Esophagus squamous epithelium (tissue), 4 donors: ENCODE measurements at regions not wholly inside any gene's neighbourhood (a gene's known extent, or its start where the extent isn't known, plus 50 kb on each side); places are given as distances from the start of the nearest gene placed in this dataset.

Source experiments
- CTCF ChIP-seq, 6 experiments: fragments of 450-650 bp in 4 of 6; fragments of 200-600 bp in 2 of 6; sonication (generic) in 2 of 6; IDR thresholded peaks; one replicate each; pipeline ENCODE4 v1.5.1; 2016 to 2019; ENCODE audit warnings: antibody characterized with exemption in 6 of 6, mild to moderate bottlenecking in 4 of 6, moderate library complexity in 4 of 6
- POLR2A ChIP-seq, 4 donors: fragments of 450-650 bp; IDR thresholded peaks; one replicate each; pipeline ENCODE4 v1.6.1; 2017; ENCODE audit warnings: antibody characterized with exemption in 4 of 4, mild to moderate bottlenecking in 4 of 4, moderate library complexity in 3 of 4

GRCh38 chr3:110593749-110594148 lies 477.9 kb upstream of the NECTIN3 start:
- TF ChIP-seq CTCF (IDR thresholded peaks at IDR 0.05), result no peak
- no peak for TF ChIP-seq POLR2A (IDR thresholded peaks at IDR 0.05)
